Astrocyte (in vitro differentiated cells and primary cell): ENCODE measurements at regions not wholly inside any gene's neighbourhood (a gene's known extent, or its start where the extent isn't known, plus 50 kb on each side); places are given as distances from the start of the nearest gene placed in this dataset.

Source experiments
- EZH2 ChIP-seq: IDR thresholded peaks from 2 replicates; pipeline ENCODE4 v1.6.1; 2012; ENCODE audit warnings: mild to moderate bottlenecking, low read length, inconsistent platforms; ENCODE audit not compliant: insufficient read depth
- TF ChIP-seq, protein P1 (sequence below): IDR thresholded peaks from 2 replicates; pipeline ENCODE4 v1.5.1; 2011; ENCODE audit warnings: low read depth, mild to moderate bottlenecking, inconsistent platforms, low read length, moderate library complexity; ENCODE audit not compliant: insufficient read depth

DNA sequence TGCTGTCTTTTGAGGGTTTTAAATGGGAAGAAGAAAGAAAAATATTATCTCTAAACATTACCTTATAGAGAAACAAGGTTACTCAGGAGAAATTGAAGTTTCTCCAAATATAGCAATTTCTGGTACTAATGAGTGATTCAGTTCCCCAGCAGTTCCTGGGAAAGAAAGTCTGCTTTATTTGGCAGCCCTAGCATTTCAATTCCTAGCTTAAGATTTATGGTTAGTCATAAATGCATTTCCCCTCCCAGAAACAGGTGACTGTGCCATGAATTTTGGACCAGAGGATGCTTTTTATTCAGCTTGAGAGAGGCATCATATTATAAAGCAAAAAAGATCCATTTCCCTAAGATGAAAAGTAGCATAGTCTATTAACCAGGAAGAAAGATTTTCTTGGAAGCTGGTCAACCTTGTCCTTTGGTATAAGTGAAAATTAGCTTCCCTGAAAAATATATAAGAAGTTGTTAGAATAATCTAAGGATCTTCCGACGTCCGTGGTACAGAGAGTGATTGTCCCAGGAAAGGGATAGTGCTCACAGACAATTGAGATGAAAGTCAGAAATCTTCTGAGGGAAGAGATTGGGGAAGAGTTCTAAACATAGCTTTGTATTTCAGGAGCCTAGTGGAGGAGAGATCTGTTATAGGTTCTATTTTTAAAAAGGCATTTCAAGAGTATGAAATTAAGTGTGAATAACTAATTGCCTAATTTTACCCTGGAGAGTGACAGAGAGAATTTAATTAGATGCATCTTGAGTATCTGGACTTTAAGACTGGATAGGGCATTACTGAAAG is 164.9 kb downstream of the ESM1 start:
- TF ChIP-seq, protein P1, sequence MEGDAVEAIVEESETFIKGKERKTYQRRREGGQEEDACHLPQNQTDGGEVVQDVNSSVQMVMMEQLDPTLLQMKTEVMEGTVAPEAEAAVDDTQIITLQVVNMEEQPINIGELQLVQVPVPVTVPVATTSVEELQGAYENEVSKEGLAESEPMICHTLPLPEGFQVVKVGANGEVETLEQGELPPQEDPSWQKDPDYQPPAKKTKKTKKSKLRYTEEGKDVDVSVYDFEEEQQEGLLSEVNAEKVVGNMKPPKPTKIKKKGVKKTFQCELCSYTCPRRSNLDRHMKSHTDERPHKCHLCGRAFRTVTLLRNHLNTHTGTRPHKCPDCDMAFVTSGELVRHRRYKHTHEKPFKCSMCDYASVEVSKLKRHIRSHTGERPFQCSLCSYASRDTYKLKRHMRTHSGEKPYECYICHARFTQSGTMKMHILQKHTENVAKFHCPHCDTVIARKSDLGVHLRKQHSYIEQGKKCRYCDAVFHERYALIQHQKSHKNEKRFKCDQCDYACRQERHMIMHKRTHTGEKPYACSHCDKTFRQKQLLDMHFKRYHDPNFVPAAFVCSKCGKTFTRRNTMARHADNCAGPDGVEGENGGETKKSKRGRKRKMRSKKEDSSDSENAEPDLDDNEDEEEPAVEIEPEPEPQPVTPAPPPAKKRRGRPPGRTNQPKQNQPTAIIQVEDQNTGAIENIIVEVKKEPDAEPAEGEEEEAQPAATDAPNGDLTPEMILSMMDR, result no peak
- no peak for TF ChIP-seq EZH2
